ENCODE measurements at regions not wholly inside any gene's neighbourhood (a gene's known extent, or its start where the extent isn't known, plus 50 kb on each side); places are given as distances from the start of the nearest gene placed in this dataset.

DNA sequence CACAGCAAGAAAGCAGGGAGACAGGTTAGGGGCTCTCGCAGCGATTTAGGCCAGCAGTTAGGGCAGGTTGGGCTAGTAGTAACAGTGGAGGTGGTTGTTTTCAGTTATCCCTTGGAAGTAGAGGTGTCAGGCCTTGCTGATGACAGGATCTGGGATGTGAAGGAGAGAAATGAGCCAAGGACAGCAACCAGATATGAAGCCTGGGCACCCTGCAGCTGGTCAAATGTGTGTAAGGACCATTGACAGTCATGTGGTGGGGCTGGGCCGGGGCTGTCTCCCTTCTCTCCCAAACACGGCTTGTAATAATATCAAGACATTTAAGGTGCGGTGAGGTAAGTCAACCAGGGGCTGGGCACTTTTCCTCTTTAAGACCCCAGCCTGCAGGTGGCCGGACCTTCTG lies 112.5 kb upstream of the IGFBP3 start:
- Histone ChIP-seq H3K27me3 (replicated peaks; ENCODE audit: insufficient read depth) (no peaks in the 10 kb centered on the region), H3F3A (ENCODE audit: insufficient read depth) (peaks cover 40% of the 10 kb centered on the region), H3K4me1 (ENCODE audit: insufficient read depth) (peaks cover 26% of the 10 kb centered on the region), H3K27ac (peak overlapping the region; percentile 92), H3K36me3 (ENCODE audit: low read depth) (no peaks in the 10 kb centered on the region), H3K9me2 (ENCODE audit: insufficient read depth) (no peaks in the 10 kb centered on the region), H3K79me2 (ENCODE audit: insufficient read depth) (no peaks in the 10 kb centered on the region), H3K4me2 (ENCODE audit: unreplicated experiment) (peak overlapping the region; percentile 23), H4K20me1 (ENCODE audit: insufficient read depth) (no peaks in the 10 kb centered on the region), H3K9me3 (ENCODE audit: low read depth) (no peaks in the 10 kb centered on the region), H2AFZ (no peak overlapping the region), H3K9ac (peak overlapping the region; percentile 61), H3K4me3 (no peak overlapping the region)
- WGBS, 2 experiments (ENCODE audit: low coverage in 1 of 2, low lambda C conversion rate in 2 of 2, missing lambda C conversion rate in 2 of 2): 96 to 100% methylated on average over 6 of the region's 6 CpGs
- in situ Hi-C loops (cut with MboI): no loop called here
- DNase-seq: peak; percentile 21
- TF ChIP-seq EZH2 (IDR thresholded peaks at IDR 0.05; ENCODE audit: insufficient read depth, poor library complexity, severe bottlenecking): no peak
- TF ChIP-seq EZH2phosphoT487 (IDR thresholded peaks at IDR 0.05; ENCODE audit: insufficient read depth, low read depth): no peak

DNA sequence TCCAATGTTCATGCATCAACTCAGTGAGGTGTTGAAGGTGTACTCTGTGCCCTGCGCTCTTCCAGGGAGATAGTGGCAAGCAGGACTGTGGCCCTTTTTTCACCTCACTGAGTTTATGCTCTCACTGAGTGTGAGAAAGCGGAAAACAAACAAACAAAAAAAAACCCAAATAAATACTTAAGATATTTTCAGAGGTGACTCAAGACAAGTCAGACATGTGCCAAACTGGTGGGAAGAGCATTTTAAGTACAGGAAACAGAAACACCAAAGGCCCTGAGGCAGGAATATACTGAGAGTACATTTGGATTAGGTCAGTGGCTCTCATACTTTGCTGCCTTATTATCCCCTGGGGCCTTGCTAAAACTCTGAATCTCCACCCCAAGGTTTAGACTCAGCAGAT lies 111.9 kb upstream of the IGFBP3 start:
- Histone ChIP-seq H3K9me3 (ENCODE audit: low read depth) (no peaks in the 10 kb centered on the region), H3K4me1 (ENCODE audit: insufficient read depth) (peaks cover 26% of the 10 kb centered on the region), H3K36me3 (ENCODE audit: low read depth) (no peaks in the 10 kb centered on the region), H3K27ac (peak overlapping the region; percentile 92), H3K27me3 (replicated peaks; ENCODE audit: insufficient read depth) (no peaks in the 10 kb centered on the region), H4K20me1 (ENCODE audit: insufficient read depth) (no peaks in the 10 kb centered on the region), H2AFZ (no peak overlapping the region), H3K4me3 (no peak overlapping the region), H3K4me2 (ENCODE audit: unreplicated experiment) (no peak overlapping the region), H3K79me2 (ENCODE audit: insufficient read depth) (no peaks in the 10 kb centered on the region), H3K9ac (peak overlapping the region; percentile 61; the same call in 1 of the 2 replicates), H3K9me2 (ENCODE audit: insufficient read depth) (no peaks in the 10 kb centered on the region), H3F3A (ENCODE audit: insufficient read depth) (peaks cover 46% of the 10 kb centered on the region)
- in situ Hi-C loops (cut with MboI): no loop called here
- 87 to 89% methylated on average over 2 of the region's 2 CpGs for WGBS, 2 experiments (ENCODE audit: low coverage in 1 of 2, low lambda C conversion rate in 2 of 2, missing lambda C conversion rate in 2 of 2)
- TF ChIP-seq EZH2 (IDR thresholded peaks at IDR 0.05; ENCODE audit: insufficient read depth, poor library complexity, severe bottlenecking): no peak
- peak; percentile 83 for DNase-seq

GRCh38 chr7:46032353-46032752 lies 111.3 kb upstream of the IGFBP3 start:
- H2AFZ ChIP-seq: no peak overlapping the region
- in situ Hi-C loops (cut with MboI): no loop called here
- TF ChIP-seq EZH2 (IDR thresholded peaks at IDR 0.05; ENCODE audit: insufficient read depth, poor library complexity, severe bottlenecking) (no peak), EZH2phosphoT487 (IDR thresholded peaks at IDR 0.05; ENCODE audit: insufficient read depth, low read depth) (no peak)

DNA sequence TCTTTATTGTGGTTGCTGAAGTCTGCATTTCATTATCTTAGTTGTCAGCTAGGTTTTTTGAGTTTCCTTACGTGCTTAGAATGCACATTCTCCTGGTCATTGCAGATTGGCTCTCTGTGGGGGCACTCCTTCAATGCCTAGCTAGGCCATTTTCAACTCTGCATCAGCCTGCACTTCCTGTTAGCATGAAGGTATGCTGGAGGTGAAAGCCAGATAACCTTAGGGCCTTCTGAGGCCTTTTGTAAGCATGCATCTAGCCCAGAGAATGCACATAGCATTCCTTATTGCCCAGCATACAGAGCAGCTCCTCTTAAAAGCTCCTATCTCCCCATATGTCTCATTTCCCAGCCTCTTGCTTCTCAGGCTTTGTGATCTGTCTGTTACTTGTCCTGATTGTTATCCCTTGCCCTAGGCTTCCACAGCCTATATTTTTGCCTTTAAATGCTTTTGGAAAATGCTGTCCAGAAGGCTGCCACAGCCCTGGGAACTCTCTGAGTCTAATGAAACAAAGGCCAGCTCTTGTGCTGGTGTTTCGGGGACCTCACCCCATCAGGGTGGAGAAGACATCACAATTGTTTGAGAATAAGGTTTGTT lies 108.1 kb upstream of the IGFBP3 start:
- in situ Hi-C loops (cut with MboI): no loop called here
- no peak overlapping the region for H3K4me3 ChIP-seq
- peaks cover 11% of the 10 kb centered on the region for H3K4me1 ChIP-seq (ENCODE audit: insufficient read depth)
- no peaks in the 10 kb centered on the region for H3K79me2 ChIP-seq (ENCODE audit: insufficient read depth)
- H3K27me3 ChIP-seq (replicated peaks; ENCODE audit: insufficient read depth): no peaks in the 10 kb centered on the region
- no peak overlapping the region for H2AFZ ChIP-seq
- H3K9me3 ChIP-seq (ENCODE audit: low read depth): no peaks in the 10 kb centered on the region
- no peak overlapping the region for H3K4me2 ChIP-seq (ENCODE audit: unreplicated experiment)
- no peaks in the 10 kb centered on the region for H3K36me3 ChIP-seq (ENCODE audit: low read depth)
- no peaks in the 10 kb centered on the region for H4K20me1 ChIP-seq (ENCODE audit: insufficient read depth)
- TF ChIP-seq EZH2 (IDR thresholded peaks at IDR 0.05; ENCODE audit: insufficient read depth, poor library complexity, severe bottlenecking) (no peak), EZH2phosphoT487 (IDR thresholded peaks at IDR 0.05; ENCODE audit: insufficient read depth, low read depth) (no peak)
- DNase-seq: no peak
- no peak overlapping the region for H3K27ac ChIP-seq
- no peak overlapping the region for H3K9ac ChIP-seq
- WGBS, 2 experiments (ENCODE audit: low coverage in 1 of 2, low lambda C conversion rate in 2 of 2, missing lambda C conversion rate in 2 of 2): 91 to 95% methylated on average over 2 of the region's 2 CpGs
- no peaks in the 10 kb centered on the region for H3K9me2 ChIP-seq (ENCODE audit: insufficient read depth)
- peaks cover 31% of the 10 kb centered on the region for H3F3A ChIP-seq (ENCODE audit: insufficient read depth)

More at GRCh38 chr7:46032353-46032752, 111.3 kb upstream of the IGFBP3 start:
- H3K27me3 ChIP-seq (replicated peaks; ENCODE audit: insufficient read depth): no peaks in the 10 kb centered on the region
- H4K20me1 ChIP-seq (ENCODE audit: insufficient read depth): no peaks in the 10 kb centered on the region
- no peaks in the 10 kb centered on the region for H3K9me2 ChIP-seq (ENCODE audit: insufficient read depth)
- H3K27ac ChIP-seq: peak overlapping the region; percentile 29; the same call in 1 of the 2 replicates
- DNase-seq: no peak
- no peak overlapping the region for H3K9ac ChIP-seq
- WGBS, 2 experiments (ENCODE audit: low coverage in 1 of 2, low lambda C conversion rate in 2 of 2, missing lambda C conversion rate in 2 of 2): 97% methylated on average over 6 of the region's 6 CpGs
- H3K79me2 ChIP-seq (ENCODE audit: insufficient read depth): no peaks in the 10 kb centered on the region
- peaks cover 26% of the 10 kb centered on the region for H3K4me1 ChIP-seq (ENCODE audit: insufficient read depth)
- H3K9me3 ChIP-seq (ENCODE audit: low read depth): no peaks in the 10 kb centered on the region
- no peaks in the 10 kb centered on the region for H3K36me3 ChIP-seq (ENCODE audit: low read depth)
- H3F3A ChIP-seq (ENCODE audit: insufficient read depth): peaks cover 46% of the 10 kb centered on the region
- H3K4me2 ChIP-seq (ENCODE audit: unreplicated experiment): no peak overlapping the region
- no peak overlapping the region for H3K4me3 ChIP-seq

Data from GM23248 (cell line).